Raji (cell line): ENCODE measurements at regions not wholly inside any gene's neighbourhood (a gene's known extent, or its start where the extent isn't known, plus 50 kb on each side); places are given as distances from the start of the nearest gene placed in this dataset.

Experiments
- POLR2A ChIP-seq: IDR thresholded peaks from 2 replicates; pipeline ENCODE4 v1.6.1; 2011; ENCODE audit warnings: low read depth, low read length, control low read depth; ENCODE audit not compliant: insufficient read depth

DNA sequence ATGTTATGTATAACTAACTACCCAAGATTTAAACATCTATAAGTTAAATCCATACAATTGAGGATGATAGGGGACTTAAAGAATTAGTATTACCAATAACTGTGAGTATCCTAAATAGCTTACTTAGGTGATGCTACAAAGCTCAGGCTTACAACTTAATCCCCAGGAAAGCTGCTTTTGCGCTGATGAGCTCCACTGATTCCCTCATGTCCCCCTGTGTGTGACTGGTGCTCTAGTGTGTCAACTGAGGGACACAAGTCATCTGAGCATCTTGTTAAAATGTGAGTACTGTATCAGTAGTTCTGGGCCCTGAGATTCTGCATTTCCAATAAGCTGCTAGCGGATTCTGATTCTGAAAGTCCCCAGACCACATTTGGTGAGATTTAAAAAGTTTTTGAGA is 1458.8 kb downstream of the MRPL39 start:
- no peak for TF ChIP-seq POLR2A

GRCh38 chr21:24147674-24148073 is 1459.6 kb downstream of the MRPL39 start:
- no peak for TF ChIP-seq POLR2A

- TF ChIP-seq POLR2A = no peak
Observed at GRCh38 chr21:24131056-24131455, 1476.2 kb downstream of the MRPL39 start.

DNA sequence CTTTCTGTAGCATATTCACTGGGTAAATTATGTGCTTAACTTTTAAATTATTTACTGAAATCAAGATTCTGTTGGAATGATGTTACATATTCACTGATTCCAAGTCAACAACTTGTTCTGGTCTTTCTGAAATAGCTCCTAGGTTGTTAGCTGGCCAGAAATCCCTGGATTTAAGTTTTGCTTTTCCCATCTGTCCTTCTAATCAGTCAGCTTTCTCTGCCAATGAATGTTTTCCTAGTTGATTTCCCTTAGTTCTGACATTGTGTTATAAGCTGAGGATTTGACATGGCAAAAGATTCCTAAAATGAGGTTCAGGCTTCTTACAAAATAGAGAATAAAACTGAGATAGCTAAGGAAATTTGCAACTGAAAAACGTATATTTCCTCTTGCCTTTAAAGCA is 1479.6 kb downstream of the MRPL39 start:
- TF ChIP-seq POLR2A = no peak

DNA sequence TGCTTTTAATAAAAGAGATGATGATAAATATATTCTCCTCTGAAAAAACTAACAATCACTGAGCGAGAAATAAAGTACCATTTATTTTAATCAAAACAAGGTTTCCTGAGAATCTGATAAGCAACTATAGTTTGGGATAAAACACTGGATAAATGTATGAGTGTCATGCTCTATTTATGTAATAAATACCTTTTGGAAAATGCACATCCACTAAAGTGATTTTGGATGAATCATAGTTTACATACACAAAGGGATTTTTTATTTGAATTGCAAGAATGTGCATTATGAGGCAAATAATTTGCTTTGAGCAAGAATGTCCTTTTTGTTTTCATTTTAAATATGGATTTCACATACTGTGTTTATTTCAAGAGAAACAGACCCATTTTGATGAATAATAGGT is 1483.5 kb downstream of the MRPL39 start:
- no peak for TF ChIP-seq POLR2A

DNA sequence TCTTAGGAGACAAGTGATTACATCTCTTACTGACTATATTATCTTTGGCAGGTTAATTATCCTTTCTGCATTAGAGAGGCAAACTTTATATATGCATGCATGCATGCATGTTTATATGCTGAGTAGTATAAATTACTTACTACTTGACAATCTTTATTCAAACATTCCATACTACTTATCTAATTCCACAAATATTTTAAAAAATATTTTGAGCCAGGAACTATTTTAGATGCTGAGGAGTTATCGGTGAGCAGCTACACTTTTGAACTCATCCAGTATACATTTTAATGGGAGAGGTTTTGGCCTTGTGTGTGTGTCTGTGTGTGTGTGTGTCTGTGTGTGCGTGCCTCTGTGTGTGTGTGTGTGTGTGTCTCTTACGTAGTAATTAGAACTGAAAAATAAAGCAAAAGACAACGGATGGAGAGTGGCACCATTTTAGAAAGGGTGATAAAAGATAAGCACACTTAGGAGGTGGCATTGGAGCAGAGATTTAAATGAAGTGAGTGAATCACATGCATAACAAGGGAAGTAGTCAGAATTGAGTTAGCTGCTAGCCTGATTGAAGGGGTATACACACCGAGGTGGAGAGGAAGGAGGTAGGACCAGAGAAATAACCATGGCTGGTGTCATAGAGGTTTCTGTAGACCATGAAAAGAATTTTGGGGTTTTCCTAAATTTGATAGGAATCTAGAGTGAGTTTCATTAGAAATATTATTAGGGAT is 1488.4 kb downstream of the MRPL39 start:
- TF ChIP-seq POLR2A = no peak

DNA sequence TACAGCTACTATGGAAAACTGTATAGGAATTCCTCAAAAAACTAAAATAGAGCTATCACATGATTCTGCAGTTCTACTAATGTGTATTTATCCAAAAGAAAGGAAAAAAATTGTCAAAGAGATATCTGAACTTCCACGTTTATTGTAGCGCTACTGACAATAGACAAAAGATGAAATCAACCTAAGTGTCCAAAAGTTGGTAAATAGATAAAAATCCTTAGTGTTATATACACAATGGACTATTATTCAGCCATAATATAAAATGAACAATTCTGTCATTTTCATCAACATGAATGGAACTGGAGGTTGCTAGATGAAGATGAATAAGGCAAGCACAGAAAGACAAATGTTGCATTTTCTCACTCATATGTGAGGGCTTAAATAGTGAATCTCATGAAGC is 1492.1 kb downstream of the MRPL39 start:
- no peak for TF ChIP-seq POLR2A

DNA sequence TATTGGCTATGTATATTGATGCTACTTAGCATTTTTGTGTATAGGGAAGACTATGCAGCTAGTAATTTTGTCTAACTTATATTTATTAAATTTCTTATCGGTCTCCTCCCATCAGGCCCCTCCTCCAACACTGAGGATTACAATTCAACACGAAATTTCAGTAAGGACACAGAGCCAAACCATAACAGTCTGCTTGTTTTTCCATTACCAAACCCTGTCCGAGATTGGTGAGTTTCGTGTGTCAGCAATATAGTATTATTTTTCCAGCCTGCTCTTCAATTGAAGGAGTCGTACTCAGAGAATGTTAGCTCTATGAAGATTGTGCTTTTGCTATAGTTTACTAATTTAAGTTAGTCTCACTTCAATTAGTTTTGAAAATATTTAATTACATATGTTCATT is 1495.3 kb downstream of the MRPL39 start:
- TF ChIP-seq POLR2A = no peak

DNA sequence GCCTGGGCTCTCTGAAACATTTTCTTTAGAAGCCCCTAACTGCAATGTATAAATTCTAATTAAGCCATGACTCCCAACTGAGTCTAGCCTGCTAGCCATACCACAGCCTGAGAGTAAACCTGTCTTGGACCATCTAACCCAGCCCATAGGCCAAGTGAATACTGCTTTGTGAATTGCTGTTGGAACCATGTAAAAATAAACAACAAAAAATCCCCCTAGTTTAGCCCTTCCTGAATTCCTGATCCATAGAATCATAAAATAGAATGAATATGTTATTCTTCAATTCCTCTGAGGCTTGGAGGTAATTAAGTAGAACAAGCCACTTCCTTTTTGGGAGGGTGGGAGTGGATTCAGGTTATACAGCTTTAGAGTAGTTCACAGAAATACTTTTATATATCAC is 1496.4 kb downstream of the MRPL39 start:
- no peak for TF ChIP-seq POLR2A

DNA sequence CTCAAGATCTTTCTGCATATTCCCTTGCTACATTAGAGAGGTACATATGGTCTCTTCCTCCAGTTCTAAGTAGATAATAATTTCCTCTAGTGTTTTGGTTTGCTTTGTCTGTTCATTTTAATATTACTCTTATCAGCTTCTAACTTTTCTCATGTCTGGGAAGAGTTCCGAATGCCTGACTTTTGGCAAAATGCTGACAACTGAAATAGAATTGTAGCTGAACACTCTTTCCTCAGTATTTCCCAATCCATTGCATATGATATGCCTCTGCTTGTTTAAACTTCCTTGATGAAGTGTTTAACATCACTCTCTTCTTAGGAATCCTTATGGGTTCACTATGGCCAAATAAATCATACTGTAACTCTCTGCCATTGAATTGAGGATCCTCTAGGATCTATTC is 1510.1 kb downstream of the MRPL39 start:
- no peak for TF ChIP-seq POLR2A

DNA sequence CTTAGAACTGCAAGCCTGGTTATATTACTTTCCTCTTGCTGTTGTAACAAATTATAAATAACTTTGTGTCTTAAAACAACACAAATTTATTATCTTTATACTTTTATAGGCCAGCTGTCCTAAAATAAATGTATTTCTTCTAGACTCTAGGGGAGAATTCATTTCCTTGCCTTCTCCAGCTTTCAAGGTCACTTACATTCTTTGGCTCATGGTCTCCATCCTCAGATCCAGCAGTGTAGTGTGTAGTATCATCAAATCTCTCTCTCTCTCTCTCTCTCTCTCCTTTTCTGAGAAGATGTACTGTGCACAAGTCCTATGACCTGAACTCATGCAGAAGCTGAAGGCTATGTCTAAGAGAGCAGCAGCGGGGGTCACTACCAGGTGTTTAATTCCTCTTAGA is 1510.6 kb downstream of the MRPL39 start:
- TF ChIP-seq POLR2A = no peak

DNA sequence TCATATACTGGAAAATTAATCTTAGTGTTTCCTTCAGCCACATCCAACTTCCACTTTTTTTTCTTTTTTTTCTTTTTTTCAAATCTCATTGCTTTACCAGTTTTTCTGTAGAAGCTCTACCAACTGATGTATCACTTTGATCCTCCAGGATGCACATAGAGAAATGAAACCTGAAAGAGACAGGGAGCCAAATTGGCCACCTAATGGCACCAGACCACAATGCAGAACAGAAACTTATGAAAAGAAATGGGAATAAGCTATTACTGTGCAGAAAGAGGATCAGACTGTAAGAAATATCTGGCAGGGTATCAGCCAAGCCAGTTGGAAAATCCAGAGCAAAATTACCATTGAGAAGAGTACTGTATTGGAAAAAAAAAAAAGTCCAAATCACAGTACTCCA is 1514.2 kb downstream of the MRPL39 start:
- no peak for TF ChIP-seq POLR2A

DNA sequence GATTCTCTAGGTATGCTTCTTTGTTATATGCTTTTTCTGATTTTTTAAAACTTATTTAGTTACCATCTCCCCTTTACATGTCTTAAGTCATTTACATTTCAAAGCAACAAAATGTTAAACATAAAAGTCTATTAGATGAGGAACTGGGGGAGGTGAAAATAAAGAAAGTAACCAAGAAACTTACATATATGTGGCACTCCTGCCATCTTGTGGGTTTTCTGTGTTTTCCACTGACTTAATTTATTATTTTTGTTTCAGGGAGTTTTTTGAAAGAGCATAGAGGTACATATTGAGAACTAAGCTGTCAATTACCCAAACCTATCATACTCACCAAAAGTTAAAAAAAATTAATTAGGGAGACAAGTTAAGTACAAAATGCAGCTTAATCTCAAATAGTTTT is 1531.1 kb downstream of the MRPL39 start:
- TF ChIP-seq POLR2A = no peak

GRCh38 chr21:24055696-24056095 is 1551.6 kb downstream of the MRPL39 start:
- TF ChIP-seq POLR2A = no peak

DNA sequence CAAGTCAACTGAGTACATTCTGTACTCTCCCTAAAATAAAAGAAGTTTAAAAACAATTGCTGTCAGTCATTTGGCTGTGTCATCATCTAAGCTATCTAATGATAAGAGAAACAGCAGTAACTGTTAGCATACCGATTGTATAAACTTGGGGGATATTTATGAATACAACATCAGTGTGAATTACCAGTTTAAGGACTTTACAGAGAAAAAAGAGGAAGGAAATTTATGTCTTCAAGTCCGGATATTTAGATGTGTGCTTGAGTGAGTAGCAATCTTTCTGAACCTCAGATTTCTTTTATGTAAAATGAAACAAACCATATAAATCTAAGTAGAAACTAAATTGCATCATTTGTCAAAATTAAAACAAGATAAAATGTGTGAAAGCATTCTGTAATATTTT is 1557.0 kb downstream of the MRPL39 start:
- TF ChIP-seq POLR2A = no peak

DNA sequence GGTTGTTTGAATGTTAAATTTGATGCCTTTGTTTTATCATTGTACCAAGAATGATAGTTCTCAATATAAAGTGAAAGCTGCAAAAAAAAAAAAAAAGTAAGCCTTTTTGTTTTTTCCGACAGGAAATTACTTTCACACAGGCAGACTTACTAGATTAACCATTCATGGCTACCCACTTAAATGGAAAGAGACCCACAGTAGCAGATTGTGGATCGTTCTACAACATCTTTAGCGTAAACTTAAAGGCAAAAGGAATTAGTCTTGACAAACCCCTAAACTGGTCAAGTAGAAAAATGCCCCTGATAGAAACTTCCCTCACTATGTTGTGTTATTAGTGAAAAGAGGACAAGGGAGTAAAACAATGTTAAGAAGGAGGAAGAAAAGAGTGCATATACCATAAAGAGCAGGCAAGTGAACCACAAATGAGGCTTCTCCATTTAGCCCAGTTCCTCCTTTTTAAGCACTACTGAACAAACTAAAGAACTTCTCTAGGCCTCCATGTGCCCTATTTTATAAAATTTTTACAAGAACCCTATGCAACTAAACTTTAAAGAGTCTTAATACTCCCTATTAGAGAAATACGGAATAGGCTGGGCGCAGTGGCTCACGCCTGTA is 1560.3 kb downstream of the MRPL39 start:
- TF ChIP-seq POLR2A = no peak

GRCh38 chr21:24045775-24046215 is 1561.5 kb downstream of the MRPL39 start:
- TF ChIP-seq POLR2A = no peak
